Right kidney (tissue), 1 donor: ENCODE measurements at regions not wholly inside any gene's neighbourhood (a gene's known extent, or its start where the extent isn't known, plus 50 kb on each side); places are given as distances from the start of the nearest gene placed in this dataset.

Experiments
- DNase-seq: peaks from one replicate; pipeline ENCODE4 v3.0.0-alpha.2; 2016

DNA sequence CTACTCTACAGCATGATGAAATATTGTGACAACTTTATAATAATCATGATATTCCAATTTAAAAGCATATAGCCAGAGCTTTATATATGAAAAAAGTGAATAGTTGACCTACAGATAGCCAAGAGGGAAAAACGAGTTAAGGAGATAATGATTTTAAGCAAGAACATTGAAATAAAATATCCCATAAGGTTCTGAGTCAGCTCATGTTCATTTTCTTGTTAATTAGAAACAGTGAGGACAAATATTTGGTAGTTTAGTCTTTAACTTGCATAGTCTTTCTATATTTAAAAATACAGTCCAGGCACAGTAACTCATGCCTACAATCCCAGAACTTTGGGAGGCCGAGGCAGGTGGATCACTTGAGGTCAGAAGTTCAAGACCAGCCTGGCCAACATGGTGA lies 55.8 kb upstream of the CDH6 start:
- DNase-seq, result no peak

- DNase-seq, result no peak
These were observed 57.9 kb upstream of the CDH6 start for GRCh38 chr5:31135542-31135941.

GRCh38 chr5:31133488-31133887 lies 60.0 kb upstream of the CDH6 start:
- no peak for DNase-seq

- no peak for DNase-seq
These were observed 62.0 kb upstream of the CDH6 start for GRCh38 chr5:31131381-31131891.

DNA sequence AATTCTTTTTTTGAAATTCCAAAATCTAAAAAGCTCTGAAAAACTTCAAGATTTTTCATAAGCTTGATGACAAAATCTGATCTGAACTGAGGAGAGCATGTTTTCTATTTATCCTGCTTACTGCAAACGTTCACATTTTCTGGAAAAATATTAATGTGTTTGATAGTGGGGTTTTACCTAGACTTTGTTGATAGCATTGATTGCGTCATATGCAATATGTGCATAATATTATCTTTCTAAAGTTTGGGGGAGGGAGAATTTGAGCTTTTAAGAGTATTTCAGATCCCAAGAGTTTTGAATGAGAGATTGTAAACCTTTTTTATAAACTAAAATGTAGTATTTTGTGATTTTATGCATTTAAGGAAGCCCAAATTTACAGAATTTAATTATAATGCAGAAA lies 62.8 kb upstream of the CDH6 start:
- no peak for DNase-seq

GRCh38 chr5:31124651-31125305 lies 68.7 kb upstream of the CDH6 start:
- no peak for DNase-seq

GRCh38 chr5:31124026-31124425 lies 69.5 kb upstream of the CDH6 start:
- no peak for DNase-seq

DNA sequence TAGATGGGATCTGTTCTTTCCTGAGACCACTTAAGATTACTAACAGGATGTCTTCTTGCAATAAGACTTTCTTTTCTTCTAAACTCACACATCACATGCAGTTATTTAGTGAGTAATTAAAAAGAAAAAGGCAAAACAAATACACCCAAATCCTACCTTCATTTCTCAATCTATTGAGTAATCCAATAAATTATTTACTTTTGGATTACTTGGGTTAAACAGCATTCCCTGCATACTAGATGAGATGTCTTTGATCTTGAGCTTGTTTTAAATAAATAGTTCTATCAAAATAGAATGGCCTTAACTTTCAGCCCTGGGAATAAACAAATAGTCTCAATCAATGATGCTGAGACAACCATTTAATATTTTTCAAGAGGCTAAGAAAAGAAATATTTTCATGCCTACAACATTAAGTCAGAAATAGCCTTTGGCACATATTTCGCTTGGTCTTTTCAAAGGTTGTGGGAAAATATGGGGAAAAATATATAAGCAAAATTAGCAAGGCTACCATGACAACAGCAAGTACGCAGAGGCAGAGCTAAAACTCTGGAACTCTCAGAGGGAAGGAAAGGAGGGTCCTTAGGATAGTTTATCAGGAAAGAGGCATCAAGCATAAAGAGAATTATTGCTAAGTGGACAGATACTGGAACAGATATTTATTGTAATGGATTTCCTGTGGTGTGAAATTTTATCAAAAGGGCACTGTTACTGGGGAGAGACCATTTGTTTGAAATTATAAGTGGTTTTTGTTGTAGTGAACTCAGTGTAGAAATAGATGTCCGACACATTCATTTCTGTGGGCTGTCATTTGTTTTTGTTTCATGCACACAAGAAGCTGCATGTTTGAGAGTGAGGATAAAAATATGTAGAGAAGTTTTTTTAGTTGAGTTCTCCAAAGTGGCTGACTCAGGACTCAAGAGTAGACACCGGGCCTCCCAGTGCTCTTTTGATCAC lies 70.2 kb upstream of the CDH6 start:
- no peak for DNase-seq

GRCh38 chr5:31121224-31121623 lies 72.3 kb upstream of the CDH6 start:
- DNase-seq, result no peak

DNA sequence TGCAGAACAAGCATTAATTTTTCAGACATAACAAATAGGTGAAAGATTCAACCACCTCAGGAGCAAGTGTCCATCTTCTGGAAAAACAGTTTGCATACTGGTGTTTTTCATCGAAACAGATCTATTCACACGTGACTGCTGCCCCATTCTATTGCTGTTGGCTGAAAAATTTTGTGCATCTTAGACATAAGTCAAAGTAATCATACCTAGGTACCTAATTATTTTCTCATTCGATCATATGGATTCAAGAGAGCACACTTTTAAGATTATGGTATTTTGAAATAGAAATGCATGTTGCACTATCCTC lies 72.9 kb upstream of the CDH6 start:
- DNase-seq, result no peak

GRCh38 chr5:31119938-31120641 lies 73.4 kb upstream of the CDH6 start:
- DNase-seq, result no peak

DNA sequence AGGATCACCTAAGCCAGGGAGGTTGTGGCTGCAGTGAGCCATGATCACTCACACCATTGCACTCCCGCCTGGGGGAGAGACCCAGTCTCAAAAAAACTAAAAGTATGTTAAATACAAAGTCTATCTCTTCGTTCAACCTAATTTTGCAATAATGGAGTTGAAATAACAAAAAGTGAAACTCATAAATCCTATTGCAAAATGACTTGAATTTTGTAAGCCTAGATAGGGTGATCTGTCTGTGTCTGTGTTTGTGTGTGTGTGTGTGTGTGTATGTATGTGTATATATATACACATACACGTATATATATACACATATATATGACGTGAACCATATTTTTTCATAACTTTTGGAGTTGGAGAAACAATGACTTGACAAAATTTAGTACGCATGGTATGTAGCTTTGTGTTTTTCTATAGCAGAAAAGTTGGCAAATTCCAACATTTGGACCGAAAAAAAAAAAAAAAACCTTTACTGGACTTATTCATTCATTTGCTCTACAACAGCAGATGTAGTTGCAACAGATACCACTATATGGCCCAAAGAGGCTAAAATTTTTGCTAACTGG lies 76.9 kb upstream of the CDH6 start:
- DNase-seq, result no peak

DNA sequence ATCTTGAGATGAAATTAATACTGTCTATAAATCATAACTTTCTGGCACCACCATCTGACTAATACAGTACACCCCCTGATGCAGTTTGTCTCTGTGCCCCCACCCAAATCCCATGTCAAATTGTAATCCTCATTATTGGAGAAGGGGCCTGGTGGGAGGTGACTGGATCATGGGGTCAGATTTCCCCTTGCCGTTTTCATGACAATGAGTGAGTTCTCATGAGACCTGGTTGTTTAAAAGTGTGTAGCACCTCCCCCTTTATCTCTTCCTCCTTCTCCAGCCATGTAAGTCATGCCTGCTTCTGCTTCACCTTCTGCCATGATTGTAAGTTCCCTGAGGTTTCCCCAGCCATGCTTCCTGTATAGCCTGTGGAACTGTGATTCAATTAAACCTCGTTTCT lies 78.7 kb upstream of the CDH6 start:
- DNase-seq, result no peak

- DNase-seq, result no peak
These were observed 79.7 kb upstream of the CDH6 start for GRCh38 chr5:31113666-31114350.

GRCh38 chr5:31113101-31113500 lies 80.4 kb upstream of the CDH6 start:
- DNase-seq, result no peak

- peak; percentile 26 for DNase-seq
These were observed 86.4 kb upstream of the CDH6 start for GRCh38 chr5:31107091-31107518.

- no peak for DNase-seq
These were observed 86.8 kb upstream of the CDH6 start for GRCh38 chr5:31106691-31107090.

GRCh38 chr5:31106278-31106677 lies 87.2 kb upstream of the CDH6 start:
- DNase-seq, result no peak

DNA sequence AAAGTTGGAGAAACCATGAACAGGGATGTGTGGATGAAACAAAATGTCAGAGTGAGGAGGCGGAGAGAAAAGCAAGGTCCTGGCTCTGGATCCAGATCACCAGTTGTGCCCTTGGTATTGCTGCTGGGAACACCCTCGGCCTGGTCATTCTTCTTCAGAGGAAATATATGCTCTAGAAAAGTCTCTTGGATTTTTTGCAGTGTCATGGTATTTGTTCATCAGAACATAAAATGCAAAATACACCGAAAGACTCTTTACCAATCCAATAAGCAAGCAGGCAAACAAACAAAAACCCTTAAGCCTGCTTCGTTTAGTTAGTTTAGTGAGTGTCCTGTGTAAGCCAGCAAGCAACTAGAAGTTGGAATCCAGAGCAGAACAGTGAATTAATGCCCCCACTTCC lies 88.7 kb upstream of the CDH6 start:
- no peak for DNase-seq

- no peak for DNase-seq
These were observed 92.6 kb upstream of the CDH6 start for GRCh38 chr5:31100781-31101310.

DNA sequence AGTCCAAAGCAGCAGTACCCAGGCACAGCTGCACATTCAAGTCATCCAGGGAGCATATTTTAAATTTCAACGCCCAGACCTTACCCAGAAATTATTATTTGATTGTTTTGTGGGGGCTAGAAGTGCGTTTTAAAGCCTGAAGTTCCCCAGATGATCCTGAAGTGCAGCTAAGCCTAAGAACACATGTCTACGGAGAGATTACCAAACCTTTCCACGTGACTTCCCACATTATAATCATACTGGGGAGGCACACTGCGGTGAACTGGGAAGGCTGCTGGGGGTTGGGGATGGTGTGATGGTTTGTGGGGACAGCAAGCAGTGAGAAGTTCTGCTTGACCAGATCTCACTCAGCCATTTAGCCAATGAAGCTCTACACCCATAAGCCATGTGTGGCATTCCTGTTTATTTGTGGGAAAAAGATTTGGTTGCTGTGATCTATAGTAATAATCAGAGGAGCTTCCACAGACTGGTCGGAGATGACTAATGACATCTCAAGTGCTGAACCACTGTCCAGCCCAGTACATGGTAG lies 93.4 kb upstream of the CDH6 start:
- no peak for DNase-seq

DNA sequence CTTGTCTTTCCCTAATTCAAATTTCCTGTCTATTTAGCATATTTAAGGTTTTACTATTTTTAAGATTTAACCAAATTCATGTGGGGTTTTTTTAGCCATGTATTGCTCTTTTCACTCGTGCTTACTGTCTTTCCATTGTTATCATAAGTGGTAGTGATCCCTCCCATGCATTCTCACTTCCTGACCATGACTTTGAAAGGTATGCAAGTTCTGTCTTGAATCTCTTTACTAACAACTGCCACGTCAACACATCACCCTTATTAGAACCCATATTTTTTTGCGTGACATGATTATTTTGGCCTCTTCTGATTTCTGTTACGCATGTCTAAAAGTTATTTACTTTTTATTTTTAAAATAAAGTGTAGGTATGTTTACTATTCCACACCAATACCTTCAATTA lies 94.7 kb upstream of the CDH6 start:
- no peak for DNase-seq
